Esophagus muscularis mucosa (tissue), 3 donors: ENCODE measurements at regions not wholly inside any gene's neighbourhood (a gene's known extent, or its start where the extent isn't known, plus 50 kb on each side); places are given as distances from the start of the nearest gene placed in this dataset.

Source experiments
- CTCF ChIP-seq, 3 experiments: fragments of 200-600 bp in 2 of 3; fragments of 450-650 bp in 1 of 3; sonication (generic) in 2 of 3; IDR thresholded peaks; one replicate each; pipeline ENCODE4 v1.5.1; 2017 to 2019; ENCODE audit warnings: antibody characterized with exemption in 3 of 3, mild to moderate bottlenecking in 2 of 3, moderate library complexity in 1 of 3
- POLR2A ChIP-seq: fragments of 450-650 bp; IDR thresholded peaks from one replicate; pipeline ENCODE4 v1.6.1; 2017; ENCODE audit warnings: antibody characterized with exemption, moderate library complexity, mild to moderate bottlenecking, low read depth

GRCh38 chr1:167159782-167160181 is 60.9 kb upstream of the POU2F1 start:
- no peak for TF ChIP-seq CTCF (IDR thresholded peaks at IDR 0.05)
- no peak for TF ChIP-seq POLR2A
